Stomach (tissue), 8 donors: ENCODE measurements at regions not wholly inside any gene's neighbourhood (a gene's known extent, or its start where the extent isn't known, plus 50 kb on each side); places are given as distances from the start of the nearest gene placed in this dataset.

Experiments used
- DNase-seq, 2 donors: peaks; one replicate each; pipeline versions ENCODE4 v3.0.0 to v3.0.0-alpha.2; 2013 to 2019
- H3K27ac ChIP-seq, 5 donors: fragments of 200-600 bp in 4 of 5; sonication (generic) in 4 of 5; one replicate each; pipeline ENCODE4 v1.5.1; 2013 to 2019; ENCODE audit warnings: mild to moderate bottlenecking in 1 of 5, moderate library complexity in 1 of 5
- H3K27me3 ChIP-seq, 3 donors: fragments of 200-600 bp; sonication (generic); one replicate each; pipeline ENCODE4 v1.5.1; 2017 to 2019; ENCODE audit warnings: mixed run types in 1 of 3
- H3K36me3 ChIP-seq, 4 donors: fragments of 200-600 bp; sonication (generic); 1 replicate in 3 of 4; 2 replicates in 1 of 4; pipeline ENCODE4 v1.5.1; 2016 to 2019
- H3K4me1 ChIP-seq, 4 donors: fragments of 200-600 bp; sonication (generic); one replicate each; pipeline ENCODE4 v1.5.1; 2016 to 2019
- H3K4me3 ChIP-seq, 4 donors: fragments of 200-600 bp; sonication (generic) in 3 of 4; one replicate each; pipeline ENCODE4 v1.5.1; 2016 to 2019; ENCODE audit warnings: mild to moderate bottlenecking in 1 of 4
- H3K9me3 ChIP-seq, 4 donors: fragments of 200-600 bp; sonication (generic); one replicate each; pipeline ENCODE4 v1.5.1; 2016 to 2019
- CTCF ChIP-seq, 7 experiments: fragments of 450-650 bp in 4 of 7; fragments of 200-600 bp in 3 of 7; sonication (generic) in 3 of 7; IDR thresholded peaks; one replicate each; pipeline ENCODE4 v1.5.1; 2016 to 2019; ENCODE audit warnings: antibody characterized with exemption in 7 of 7, control low read depth in 2 of 7, mild to moderate bottlenecking in 1 of 7
- EP300 ChIP-seq: sonication (generic); formaldehyde crosslinking; IDR thresholded peaks from one replicate; pipeline ENCODE4 v1.6.1; 2017; ENCODE audit warnings: antibody characterized with exemption
- POLR2A ChIP-seq, 4 donors: fragments of 450-650 bp; IDR thresholded peaks; one replicate each; pipeline ENCODE4 v1.6.1; 2016; ENCODE audit warnings: antibody characterized with exemption in 4 of 4, control low read depth in 2 of 4, mild to moderate bottlenecking in 1 of 4, moderate library complexity in 1 of 4
- POLR2AphosphoS5 ChIP-seq, 3 donors: sonication (generic); formaldehyde crosslinking; IDR thresholded peaks; one replicate each; pipeline ENCODE4 v1.6.1; 2016; ENCODE audit warnings: antibody characterized with exemption in 3 of 3
- WGBS, 5 donors: extraction: QIAGEN DNeasy Blood & Tissue Kit in 3 of 5; methylation state at CpG; one replicate each; pipeline versions ENCODE4 v1.1.5 to v1.1.7; 2013 to 2018; 5-methylcytosine and 5-hydroxymethylcytosine counted together
- intact Hi-C: fragments of 100-400 bp; cut with DNase I; formaldehyde crosslinking; loops from one replicate; pipeline ENCODE4 v1.15.1; 2023; ENCODE audit warnings: low total_unique reads
- donor health status: healthy with polysubstance abuse.
- donor health status: Bipolar disorder and iron deficiency.
- donor health status: healthy.

GRCh38 chr3:59442046-59442445 lies 392.2 kb upstream of the CFAP20DC start:
- no peak for DNase-seq
- 71 to 81% (median 79%) methylated on average over 6 of the region's 6 CpGs for WGBS, 5 donors
- Histone ChIP-seq H3K4me3 (no peak overlapping the region), H3K27ac (no peak overlapping the region), H3K9me3 (no peaks in the 10 kb centered on the region), H3K36me3 (no peaks in the 10 kb centered on the region), H3K27me3 (no peaks in the 10 kb centered on the region), H3K4me1 (no peaks in the 10 kb centered on the region)
- intact Hi-C loops = no loop called here
- no peak for TF ChIP-seq CTCF (IDR thresholded peaks at IDR 0.05)
- no peak for TF ChIP-seq POLR2A (IDR thresholded peaks at IDR 0.05)
- no peak for TF ChIP-seq EP300
- no peak for TF ChIP-seq POLR2AphosphoS5 (IDR thresholded peaks at IDR 0.05)

DNA sequence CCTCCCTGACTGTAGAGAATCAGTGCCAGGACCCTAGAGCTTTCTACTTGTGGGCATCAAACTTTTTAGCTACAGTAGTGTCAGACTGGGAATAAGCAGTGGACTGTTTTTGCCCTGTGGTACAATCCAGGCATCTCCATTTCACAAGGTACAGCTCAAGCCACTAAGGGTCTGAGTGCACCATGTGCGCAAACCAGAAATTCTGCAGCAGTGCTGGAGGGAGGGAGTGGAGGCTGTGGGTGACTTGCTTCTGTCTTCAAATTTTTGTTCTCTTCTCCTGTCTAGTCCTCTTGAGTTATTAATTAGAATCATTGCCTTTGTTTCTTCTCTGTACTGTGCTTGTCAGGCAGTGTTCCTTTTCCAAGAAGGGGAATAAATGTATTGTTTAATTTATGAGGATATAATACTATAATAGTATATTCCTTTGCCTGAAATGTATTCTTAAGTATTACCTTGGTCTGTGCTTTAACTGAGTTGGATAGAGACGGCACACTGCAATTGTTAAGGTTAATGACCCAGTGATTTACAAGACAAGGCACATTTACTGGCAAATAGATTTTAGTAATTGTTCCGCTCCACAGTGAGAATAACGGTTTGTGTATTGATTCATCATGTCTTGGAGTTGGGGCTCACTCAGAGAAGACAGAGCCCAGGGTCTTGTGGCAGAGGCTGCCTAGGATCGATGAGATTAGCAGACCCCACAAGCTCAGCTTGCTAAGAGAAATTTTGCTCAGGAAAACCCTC lies 390.6 kb upstream of the CFAP20DC start:
- 54 to 75% (median 68%) methylated on average over 5 of the region's 5 CpGs for WGBS, 5 donors
- TF ChIP-seq POLR2AphosphoS5 (IDR thresholded peaks at IDR 0.05) = no peak
- DNase-seq = no peak
- H3K4me3 ChIP-seq = no peak overlapping the region
- H3K27ac ChIP-seq = no peak overlapping the region
- no peaks in the 10 kb centered on the region for H3K9me3 ChIP-seq
- intact Hi-C loops = no loop called here
- H3K27me3 ChIP-seq = no peaks in the 10 kb centered on the region
- no peaks in the 10 kb centered on the region for H3K4me1 ChIP-seq
- H3K36me3 ChIP-seq = no peaks in the 10 kb centered on the region

DNA sequence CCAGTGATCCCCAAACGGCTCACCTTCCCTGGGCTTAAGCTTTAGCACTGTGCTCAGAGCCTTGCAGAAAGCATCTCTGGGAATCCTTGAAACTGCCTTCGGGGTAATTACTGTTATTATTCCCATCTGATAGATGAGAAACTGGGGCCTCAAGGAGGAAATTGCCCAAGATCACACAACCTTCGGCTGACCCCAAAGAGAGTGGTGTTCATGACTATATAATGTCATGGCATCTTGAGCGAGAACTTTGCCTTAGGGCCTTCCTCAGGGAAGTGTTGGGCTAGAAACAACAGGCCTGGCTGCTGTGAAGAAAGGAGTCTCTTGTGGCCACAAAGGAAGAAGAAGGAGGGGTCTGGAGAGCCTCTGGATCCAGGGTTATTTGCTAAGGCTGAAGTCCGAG lies 388.7 kb upstream of the CFAP20DC start:
- DNase-seq = no peak
- Histone ChIP-seq H3K27me3 (no peaks in the 10 kb centered on the region), H3K4me3 (no peak overlapping the region), H3K36me3 (no peaks in the 10 kb centered on the region), H3K9me3 (peaks cover 0 to 6% (median 0%) of the 10 kb centered on the region in 4 donors), H3K27ac (no peak overlapping the region), H3K4me1 (no peaks in the 10 kb centered on the region)
- WGBS, 5 donors = 78 to 91% (median 82%) methylated on average over 5 of the region's 5 CpGs
- TF ChIP-seq POLR2A (IDR thresholded peaks at IDR 0.05) = no peak
- no peak for TF ChIP-seq EP300
- no peak for TF ChIP-seq CTCF (IDR thresholded peaks at IDR 0.05)
- TF ChIP-seq POLR2AphosphoS5 (IDR thresholded peaks at IDR 0.05) = no peak
- intact Hi-C loops = no loop called here

DNA sequence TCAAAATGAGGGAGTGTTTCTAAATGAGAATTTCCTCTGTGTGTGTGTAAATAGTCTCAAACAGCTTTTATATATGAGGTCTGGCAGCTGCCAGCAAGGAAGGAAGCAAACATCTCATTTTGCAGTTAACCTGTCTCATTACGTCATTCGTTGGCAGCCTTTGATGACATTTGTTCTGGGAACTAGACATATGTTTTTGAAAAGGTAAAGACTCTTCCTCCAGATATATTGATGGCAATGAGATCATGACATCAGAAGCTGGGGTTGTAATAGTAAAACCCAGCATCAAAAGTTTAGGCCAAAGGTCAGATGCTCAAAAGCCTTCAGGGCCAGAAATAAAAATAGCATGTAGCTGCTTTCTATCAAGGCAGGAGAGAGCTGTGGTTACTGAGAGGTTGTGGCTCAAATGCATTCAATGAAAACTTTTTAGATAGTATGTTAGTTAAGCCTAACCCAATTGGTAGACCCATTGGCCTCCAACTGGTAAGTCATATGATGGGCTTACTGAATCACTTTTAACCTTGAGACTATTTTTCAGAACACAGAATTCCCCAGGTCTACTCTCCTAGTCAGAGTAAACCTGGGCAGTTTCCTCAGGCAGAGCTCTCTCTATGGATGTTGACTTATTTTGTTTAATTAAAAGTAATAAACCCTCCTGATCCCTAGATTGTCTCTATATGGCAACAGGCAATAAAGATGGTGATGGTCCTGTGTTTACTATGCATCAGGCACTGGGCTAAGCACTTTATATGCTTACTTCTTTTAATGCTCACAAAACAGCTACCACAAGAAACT lies 386.5 kb upstream of the CFAP20DC start:
- 61 to 91% (median 80%) methylated on average over 2 of the region's 2 CpGs for WGBS, 5 donors
- no peaks in the 10 kb centered on the region for H3K27me3 ChIP-seq
- peak in 1 of 2 donors; percentile 53 for DNase-seq
- no peak for TF ChIP-seq CTCF (IDR thresholded peaks at IDR 0.05)
- TF ChIP-seq EP300 = no peak
- no peak for TF ChIP-seq POLR2AphosphoS5 (IDR thresholded peaks at IDR 0.05)
- no peak for TF ChIP-seq POLR2A (IDR thresholded peaks at IDR 0.05)
- H3K4me1 ChIP-seq = no peaks in the 10 kb centered on the region
- intact Hi-C loops = no loop called here
- H3K27ac ChIP-seq = no peak overlapping the region
- H3K36me3 ChIP-seq = no peaks in the 10 kb centered on the region
- H3K9me3 ChIP-seq = peaks cover 0 to 6% (median 0%) of the 10 kb centered on the region in 4 donors
- H3K4me3 ChIP-seq = no peak overlapping the region
